ENCODE measurements at regions not wholly inside any gene's neighbourhood (a gene's known extent, or its start where the extent isn't known, plus 50 kb on each side); places are given as distances from the start of the nearest gene placed in this dataset.

DNA sequence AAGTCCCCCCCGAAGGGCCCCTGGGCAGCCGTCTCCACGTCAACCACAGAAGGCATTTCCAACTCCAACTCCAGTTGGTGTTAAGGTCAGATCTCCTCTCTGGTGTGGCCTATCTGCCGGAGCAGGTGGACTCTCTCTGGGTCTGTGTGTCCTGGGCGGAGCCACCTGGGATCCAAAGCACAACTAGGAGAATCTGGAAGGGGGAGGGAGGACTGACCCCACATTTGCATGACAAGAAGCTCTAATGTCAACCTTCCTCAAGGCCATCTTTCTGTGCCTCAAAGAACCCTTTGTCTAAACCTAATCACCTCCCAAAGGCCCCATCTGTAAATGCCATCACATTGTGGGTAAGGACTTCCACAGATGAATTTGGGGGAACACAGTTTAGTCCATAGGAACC is 381.5 kb downstream of the UQCRFS1 start:
- TF ChIP-seq, protein P1, sequence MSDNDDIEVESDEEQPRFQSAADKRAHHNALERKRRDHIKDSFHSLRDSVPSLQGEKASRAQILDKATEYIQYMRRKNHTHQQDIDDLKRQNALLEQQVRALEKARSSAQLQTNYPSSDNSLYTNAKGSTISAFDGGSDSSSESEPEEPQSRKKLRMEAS (IDR thresholded peaks at IDR 0.05; ENCODE audit: low read depth, low read length): no peak
- TF ChIP-seq, protein P2, sequence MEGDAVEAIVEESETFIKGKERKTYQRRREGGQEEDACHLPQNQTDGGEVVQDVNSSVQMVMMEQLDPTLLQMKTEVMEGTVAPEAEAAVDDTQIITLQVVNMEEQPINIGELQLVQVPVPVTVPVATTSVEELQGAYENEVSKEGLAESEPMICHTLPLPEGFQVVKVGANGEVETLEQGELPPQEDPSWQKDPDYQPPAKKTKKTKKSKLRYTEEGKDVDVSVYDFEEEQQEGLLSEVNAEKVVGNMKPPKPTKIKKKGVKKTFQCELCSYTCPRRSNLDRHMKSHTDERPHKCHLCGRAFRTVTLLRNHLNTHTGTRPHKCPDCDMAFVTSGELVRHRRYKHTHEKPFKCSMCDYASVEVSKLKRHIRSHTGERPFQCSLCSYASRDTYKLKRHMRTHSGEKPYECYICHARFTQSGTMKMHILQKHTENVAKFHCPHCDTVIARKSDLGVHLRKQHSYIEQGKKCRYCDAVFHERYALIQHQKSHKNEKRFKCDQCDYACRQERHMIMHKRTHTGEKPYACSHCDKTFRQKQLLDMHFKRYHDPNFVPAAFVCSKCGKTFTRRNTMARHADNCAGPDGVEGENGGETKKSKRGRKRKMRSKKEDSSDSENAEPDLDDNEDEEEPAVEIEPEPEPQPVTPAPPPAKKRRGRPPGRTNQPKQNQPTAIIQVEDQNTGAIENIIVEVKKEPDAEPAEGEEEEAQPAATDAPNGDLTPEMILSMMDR (IDR thresholded peaks at IDR 0.05; ENCODE audit: low read depth, low read length): no peak
- TF ChIP-seq POLR2A (IDR thresholded peaks at IDR 0.05; ENCODE audit: extremely low read depth, insufficient read length) (no peak), MYC (IDR thresholded peaks at IDR 0.05; ENCODE audit: low read depth, low read length) (no peak)
